Neural cell (in vitro differentiated cells): ENCODE measurements at regions not wholly inside any gene's neighbourhood (a gene's known extent, or its start where the extent isn't known, plus 50 kb on each side); places are given as distances from the start of the nearest gene placed in this dataset.

Experiments used
- H2AFZ ChIP-seq: fragments of 200-600, 300-800 bp; sonication (generic), shearing (Covaris generic); 2 replicates; pipeline ENCODE4 v1.6.0; 2014; ENCODE audit warnings: low read depth, mild to moderate bottlenecking, antibody characterized with exemption, low read length, moderate library complexity
- H3F3A ChIP-seq: fragments of 200-600 bp; shearing (Covaris generic); 2 replicates; pipeline ENCODE4 v1.6.1; 2016; ENCODE audit warnings: mild to moderate bottlenecking, moderate library complexity, mixed read lengths, antibody characterized with exemption, low read length; ENCODE audit not compliant: insufficient read depth, poor library complexity, severe bottlenecking
- H3K27ac ChIP-seq: fragments of 200-600, 300-800 bp; sonication (generic), shearing (Covaris generic); 2 replicates; pipeline ENCODE4 v1.5.1; 2014; ENCODE audit warnings: mild to moderate bottlenecking, low read length, moderate library complexity
- H3K27me3 ChIP-seq: fragments of 300-800, 200-600 bp; sonication (generic), shearing (Covaris generic); 2 replicates; pipeline ENCODE4 v1.6.0; 2014; ENCODE audit warnings: mild to moderate bottlenecking, low read depth, low read length, moderate library complexity; ENCODE audit not compliant: insufficient read depth
- H3K36me3 ChIP-seq: fragments of 300-800, 200-600 bp; sonication (generic), shearing (Covaris generic); 2 replicates; pipeline ENCODE4 v1.5.1; 2014; ENCODE audit warnings: mild to moderate bottlenecking, antibody characterized with exemption, low read length, moderate library complexity; ENCODE audit not compliant: insufficient read depth
- H3K4me2 ChIP-seq: fragments of 300-800, 200-600 bp; sonication (generic), shearing (Covaris generic); 2 replicates; pipeline ENCODE4 v1.6.0; 2014; ENCODE audit warnings: mild to moderate bottlenecking, low read length
- H3K4me3 ChIP-seq: fragments of 300-800, 200-600 bp; sonication (generic), shearing (Covaris generic); 2 replicates; pipeline ENCODE4 v1.5.1; 2014; ENCODE audit warnings: mild to moderate bottlenecking, low read length, moderate library complexity
- H3K79me2 ChIP-seq: fragments of 200-600 bp; shearing (Covaris generic); replicated peaks from 2 replicates; pipeline ENCODE4 v1.6.0; 2014; ENCODE audit warnings: mild to moderate bottlenecking, low read length, moderate library complexity; ENCODE audit not compliant: insufficient read depth
- H3K9ac ChIP-seq: fragments of 300-800, 200-600 bp; sonication (generic), shearing (Covaris generic); 2 replicates; pipeline ENCODE4 v1.6.1; 2016; ENCODE audit warnings: mild to moderate bottlenecking, low read length, mixed read lengths
- H3K9me2 ChIP-seq: fragments of 200-600 bp; shearing (Covaris generic); 2 replicates; pipeline ENCODE4 v1.6.1; 2016; ENCODE audit warnings: mild to moderate bottlenecking, low read length, mixed read lengths; ENCODE audit not compliant: insufficient read depth
- H3K9me3 ChIP-seq: fragments of 200-600, 300-800 bp; sonication (generic), shearing (Covaris generic); 2 replicates; pipeline ENCODE4 v1.6.1; 2016; ENCODE audit warnings: mild to moderate bottlenecking, mixed run types, low read length, moderate library complexity, mixed read lengths
- H4K20me1 ChIP-seq: fragments of 200-600 bp; shearing (Covaris generic); 2 replicates; pipeline ENCODE4 v1.6.1; 2016; ENCODE audit warnings: mild to moderate bottlenecking, mixed run types; ENCODE audit not compliant: insufficient read depth
- CTCF ChIP-seq: fragments of 450-650 bp; IDR thresholded peaks from 2 replicates; pipeline ENCODE4 v1.5.1; 2014; ENCODE audit warnings: antibody characterized with exemption, mild to moderate bottlenecking, moderate library complexity; ENCODE audit not compliant: poor library complexity, severe bottlenecking
- EP300 ChIP-seq: fragments of 450-650 bp; conservative IDR thresholded peaks from 2 replicates; pipeline ENCODE4 v1.6.1; 2014; ENCODE audit warnings: antibody characterized with exemption, mild to moderate bottlenecking, moderate library complexity; ENCODE audit not compliant: poor library complexity, severe bottlenecking
- EZH2 ChIP-seq: fragments of 200-600, 300-800 bp; shearing (Covaris generic), sonication (generic); IDR thresholded peaks from 2 replicates; pipeline ENCODE4 v1.6.1; 2014; ENCODE audit warnings: antibody characterized with exemption, low read length, borderline replicate concordance, mild to moderate bottlenecking; ENCODE audit not compliant: insufficient read depth, poor library complexity, severe bottlenecking
- MXI1 ChIP-seq: fragments of 450-650 bp; conservative IDR thresholded peaks from 2 replicates; pipeline ENCODE4 v1.6.1; 2014; ENCODE audit warnings: antibody characterized with exemption, mild to moderate bottlenecking; ENCODE audit not compliant: poor library complexity, severe bottlenecking
- POLR2AphosphoS5 ChIP-seq: IDR thresholded peaks from 2 replicates; pipeline ENCODE4 v1.6.1; 2012
- RAD21 ChIP-seq: fragments of 450-650 bp; conservative IDR thresholded peaks from 2 replicates; pipeline ENCODE4 v1.6.1; 2014; ENCODE audit warnings: antibody characterized with exemption, mild to moderate bottlenecking, moderate library complexity
- REST ChIP-seq: IDR thresholded peaks from 2 replicates; pipeline ENCODE4 v1.6.1; 2012; ENCODE audit warnings: borderline replicate concordance
- SMC3 ChIP-seq: fragments of 450-650 bp; conservative IDR thresholded peaks from 2 replicates; pipeline ENCODE4 v1.6.1; 2014; ENCODE audit warnings: antibody characterized with exemption, mild to moderate bottlenecking, moderate library complexity; ENCODE audit not compliant: poor library complexity
- TAF1 ChIP-seq: IDR thresholded peaks from 2 replicates; pipeline ENCODE4 v1.6.1; 2012; ENCODE audit warnings: low read depth

- Histone ChIP-seq H3K4me3 (no peak overlapping the region), H3K27me3 (no peaks in the 10 kb centered on the region), H3K9ac (no peak overlapping the region), H3K79me2 (no peaks in the 10 kb centered on the region), H3K9me2 (no peaks in the 10 kb centered on the region), H4K20me1 (no peaks in the 10 kb centered on the region), H3K9me3 (no peaks in the 10 kb centered on the region), H3K36me3 (no peaks in the 10 kb centered on the region), H2AFZ (no peak overlapping the region), H3F3A (no peaks in the 10 kb centered on the region), H3K27ac (no peak overlapping the region), H3K4me2 (no peak overlapping the region)
- no peak for TF ChIP-seq SMC3
- peak; percentile 19 for TF ChIP-seq EP300
Observed at GRCh38 chr5:39542511-39543285, 117.9 kb upstream of the DAB2 start.

- no peak overlapping the region for H2AFZ ChIP-seq
- H3K4me3 ChIP-seq = no peak overlapping the region
- no peaks in the 10 kb centered on the region for H3K9me3 ChIP-seq
- no peak overlapping the region for H3K4me2 ChIP-seq
- no peaks in the 10 kb centered on the region for H3F3A ChIP-seq
- TF ChIP-seq POLR2AphosphoS5 (no peak), CTCF (no peak), EP300 (no peak), TAF1 (no peak), RAD21 (no peak), MXI1 (no peak), SMC3 (no peak), EZH2 (no peak), REST (no peak)
- no peaks in the 10 kb centered on the region for H3K79me2 ChIP-seq
- H3K9ac ChIP-seq = no peak overlapping the region
- no peak overlapping the region for H3K27ac ChIP-seq
- H3K27me3 ChIP-seq = no peaks in the 10 kb centered on the region
- H3K36me3 ChIP-seq = no peaks in the 10 kb centered on the region
- H3K9me2 ChIP-seq = no peaks in the 10 kb centered on the region
- H4K20me1 ChIP-seq = no peaks in the 10 kb centered on the region
Observed at GRCh38 chr5:39541920-39542319, 117.1 kb upstream of the DAB2 start.
